ENCODE measurements at regions not wholly inside any gene's neighbourhood (a gene's known extent, or its start where the extent isn't known, plus 50 kb on each side); places are given as distances from the start of the nearest gene placed in this dataset.

DNA sequence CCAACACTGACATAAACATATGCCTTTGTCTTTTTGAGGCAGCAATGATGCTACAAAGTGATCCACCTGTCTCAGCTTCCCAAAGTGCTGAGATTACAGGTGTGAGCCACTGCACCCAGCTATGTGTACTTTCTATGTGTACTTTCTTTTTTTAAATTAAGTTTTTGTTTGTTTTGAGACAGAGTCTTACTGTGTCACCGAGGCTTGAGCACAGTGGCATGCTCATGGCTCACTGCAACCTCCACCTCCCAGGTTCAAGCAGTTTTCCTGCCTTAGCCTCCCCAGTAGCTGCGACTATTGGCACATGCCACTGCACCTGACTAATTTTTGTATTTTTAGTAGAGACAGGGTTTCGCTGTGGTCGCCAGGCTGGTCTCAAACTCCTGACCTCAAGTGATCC is 172.5 kb upstream of the ALG10B start:
- DNase-seq (ENCODE audit: low read depth, low spot score) (no peak), FAIRE-seq (no peak)
- intact Hi-C loops (cut with micrococcal nuclease) (no loop called here), dilution Hi-C loops (cut with MboI; ENCODE audit: extremely low pct_ligation_motif_present, low sequenced_read_pairs) (no loop called here)
- no peaks in the 10 kb centered on the region for H3K4me1 ChIP-seq (ENCODE audit: control insufficient read depth, extremely low read depth, insufficient read depth, low read length)
- H2AFZ ChIP-seq (ENCODE audit: low read depth, low read length) = no peak overlapping the region
- H4K20me1 ChIP-seq (replicated peaks; ENCODE audit: control insufficient read depth, extremely low read depth, insufficient read depth, low read length) = no peaks in the 10 kb centered on the region
- H3K36me3 ChIP-seq (ENCODE audit: control insufficient read depth in 2 of 2, extremely low read depth in 1 of 2, insufficient read depth in 2 of 2, low read length in 2 of 2) = no peaks in the 10 kb centered on the region
- POLR2A ChIA-PET = no interaction called here
- no TSS peak for BruUV-seq (replicated peaks)
- no peak overlapping the region for H3K4me3 ChIP-seq (replicated peaks in 1 of 3; ENCODE audit: insufficient read depth in 1 of 3, low read depth in 1 of 3, low read length in 3 of 3)
- H3K9me3 ChIP-seq (replicated peaks; ENCODE audit: control insufficient read depth, insufficient read depth, low read length) = no peaks in the 10 kb centered on the region
- H3K4me2 ChIP-seq (ENCODE audit: insufficient read depth, low read length) = no peak overlapping the region
- H3K27ac ChIP-seq (ENCODE audit: insufficient read depth, low read depth, low read length) = no peak overlapping the region
- no peak for TF ChIP-seq POLR2A (IDR thresholded peaks at IDR 0.05; ENCODE audit: low read depth, low read length)
- no peak for TF ChIP-seq EZH2 (IDR thresholded peaks at IDR 0.05; ENCODE audit: borderline replicate concordance, low read depth, low read length, severe bottlenecking)
- no peak for TF ChIP-seq FOS (IDR thresholded peaks at IDR 0.05; ENCODE audit: borderline replicate concordance, insufficient read depth, low read length)
- TF ChIP-seq CTCF (IDR thresholded peaks at IDR 0.05; ENCODE audit: extremely low read depth in 1 of 2, insufficient read depth in 1 of 2, low read depth in 1 of 2, low read length in 2 of 2) = no peak
- TF ChIP-seq, protein P1, sequence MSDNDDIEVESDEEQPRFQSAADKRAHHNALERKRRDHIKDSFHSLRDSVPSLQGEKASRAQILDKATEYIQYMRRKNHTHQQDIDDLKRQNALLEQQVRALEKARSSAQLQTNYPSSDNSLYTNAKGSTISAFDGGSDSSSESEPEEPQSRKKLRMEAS (IDR thresholded peaks at IDR 0.05; ENCODE audit: insufficient read depth, insufficient read length) = no peak
- no peak for TF ChIP-seq JUN (IDR thresholded peaks at IDR 0.05; ENCODE audit: borderline replicate concordance, insufficient read depth, insufficient read length, low read depth)
- TF ChIP-seq MYC (IDR thresholded peaks at IDR 0.05; ENCODE audit: low read depth, low read length) = no peak
- TF ChIP-seq POLR2AphosphoS5 (IDR thresholded peaks at IDR 0.05; ENCODE audit: insufficient read depth, low read depth, low read length) = no peak
- TF ChIP-seq GATA2 (IDR thresholded peaks at IDR 0.05; ENCODE audit: insufficient read depth, insufficient read length, low read depth, low read length) = no peak
- CTCF ChIA-PET = no interaction called here
- no peaks in the 10 kb centered on the region for H3K79me2 ChIP-seq (ENCODE audit: control insufficient read depth, insufficient read depth, low read length)
- no peaks in the 10 kb centered on the region for H3K27me3 ChIP-seq (ENCODE audit: control insufficient read depth in 2 of 2, insufficient read depth in 2 of 2, low read length in 2 of 2)
- no peaks in the 10 kb centered on the region for H3K9me1 ChIP-seq (replicated peaks; ENCODE audit: control insufficient read depth, extremely low read depth, insufficient read depth, low read length)
- H3K9ac ChIP-seq (replicated peaks; ENCODE audit: extremely low read depth, insufficient read depth, low read length) = no peak overlapping the region
